KMS-11 (cell line): ENCODE measurements at regions not wholly inside any gene's neighbourhood (a gene's known extent, or its start where the extent isn't known, plus 50 kb on each side); places are given as distances from the start of the nearest gene placed in this dataset.

Experiments used
- H2AFZ ChIP-seq: fragments of 200-600 bp; sonication (generic); 2 replicates; pipeline ENCODE4 v1.6.1; 2016; ENCODE audit warnings: antibody characterized with exemption, mixed run types, low read depth
- H3K27ac ChIP-seq: fragments of 200-600 bp; sonication (generic); 2 replicates; pipeline ENCODE4 v1.6.1; 2016; ENCODE audit warnings: mild to moderate bottlenecking, mixed run types
- H3K27me3 ChIP-seq: fragments of 200-600 bp; sonication (generic); 2 replicates; pipeline ENCODE4 v1.6.1; 2017; ENCODE audit warnings: mild to moderate bottlenecking, low read depth, mixed run types, moderate library complexity; ENCODE audit not compliant: insufficient read depth
- H3K36me3 ChIP-seq: fragments of 200-600 bp; sonication (generic); 2 replicates; pipeline ENCODE4 v1.6.1; 2017; ENCODE audit warnings: mild to moderate bottlenecking, mixed run types; ENCODE audit not compliant: insufficient read depth
- H3K4me1 ChIP-seq: fragments of 200-600 bp; sonication (generic); 2 replicates; pipeline ENCODE4 v1.6.1; 2016; ENCODE audit warnings: mild to moderate bottlenecking, low read depth, mixed run types; ENCODE audit not compliant: poor library complexity, severe bottlenecking
- H3K4me2 ChIP-seq: fragments of 200-600 bp; sonication (generic); 2 replicates; pipeline ENCODE4 v1.7.0; 2016; ENCODE audit warnings: mild to moderate bottlenecking, mixed run types
- H3K4me3 ChIP-seq: fragments of 200-600 bp; sonication (generic); IDR thresholded peaks from 2 replicates; pipeline ENCODE4 v1.6.1; 2017; ENCODE audit warnings: low read depth, low read length, mixed read lengths; ENCODE audit not compliant: insufficient read depth
- H3K79me2 ChIP-seq: fragments of 200-600 bp; sonication (generic); 2 replicates; pipeline ENCODE4 v1.6.1; 2016; ENCODE audit warnings: low read depth, mixed run types; ENCODE audit not compliant: insufficient read depth
- H3K9ac ChIP-seq: fragments of 200-600 bp; sonication (generic); 2 replicates; pipeline ENCODE4 v1.6.1; 2016; ENCODE audit warnings: mild to moderate bottlenecking, mixed run types
- H4K20me1 ChIP-seq: fragments of 200-600 bp; sonication (generic); 2 replicates; pipeline ENCODE4 v1.6.1; 2016; ENCODE audit warnings: mild to moderate bottlenecking, mixed run types; ENCODE audit not compliant: insufficient read depth
- TF ChIP-seq, protein P1 (sequence below): fragments of 200-600 bp; sonication (generic); conservative IDR thresholded peaks from 2 replicates; pipeline ENCODE4 v1.6.1; 2017; ENCODE audit warnings: low read depth, mild to moderate bottlenecking, antibody characterized with exemption, low read length, moderate library complexity, mixed read lengths

DNA sequence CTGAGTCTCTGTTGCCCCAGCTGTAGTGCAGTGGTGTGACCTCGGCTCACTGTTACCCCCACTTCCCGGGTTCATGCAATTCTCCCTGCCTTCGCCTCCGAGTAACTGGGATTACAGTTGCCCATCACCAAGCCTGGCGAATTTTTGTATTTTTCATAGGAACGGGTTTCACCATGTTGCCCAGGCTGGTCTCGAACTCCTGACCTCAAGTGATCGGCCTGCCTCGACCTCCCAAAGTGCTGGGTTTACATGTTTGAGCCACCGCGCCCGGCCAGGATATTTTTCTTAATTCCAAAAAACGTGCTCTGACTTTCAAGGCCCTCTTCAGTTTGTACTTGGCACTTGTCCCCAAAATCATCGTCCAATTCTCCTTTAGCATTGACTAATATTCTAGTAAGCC is 129.2 kb upstream of the EPHA5 start:
- no peaks in the 10 kb centered on the region for H4K20me1 ChIP-seq
- H3K9ac ChIP-seq = no peak overlapping the region
- H3K4me2 ChIP-seq = no peak overlapping the region
- no peaks in the 10 kb centered on the region for H3K27me3 ChIP-seq
- no peak overlapping the region for H3K27ac ChIP-seq
- H3K4me3 ChIP-seq = no peak overlapping the region
- no peak overlapping the region for H2AFZ ChIP-seq
- no peaks in the 10 kb centered on the region for H3K4me1 ChIP-seq
- no peaks in the 10 kb centered on the region for H3K79me2 ChIP-seq
- TF ChIP-seq, protein P1, sequence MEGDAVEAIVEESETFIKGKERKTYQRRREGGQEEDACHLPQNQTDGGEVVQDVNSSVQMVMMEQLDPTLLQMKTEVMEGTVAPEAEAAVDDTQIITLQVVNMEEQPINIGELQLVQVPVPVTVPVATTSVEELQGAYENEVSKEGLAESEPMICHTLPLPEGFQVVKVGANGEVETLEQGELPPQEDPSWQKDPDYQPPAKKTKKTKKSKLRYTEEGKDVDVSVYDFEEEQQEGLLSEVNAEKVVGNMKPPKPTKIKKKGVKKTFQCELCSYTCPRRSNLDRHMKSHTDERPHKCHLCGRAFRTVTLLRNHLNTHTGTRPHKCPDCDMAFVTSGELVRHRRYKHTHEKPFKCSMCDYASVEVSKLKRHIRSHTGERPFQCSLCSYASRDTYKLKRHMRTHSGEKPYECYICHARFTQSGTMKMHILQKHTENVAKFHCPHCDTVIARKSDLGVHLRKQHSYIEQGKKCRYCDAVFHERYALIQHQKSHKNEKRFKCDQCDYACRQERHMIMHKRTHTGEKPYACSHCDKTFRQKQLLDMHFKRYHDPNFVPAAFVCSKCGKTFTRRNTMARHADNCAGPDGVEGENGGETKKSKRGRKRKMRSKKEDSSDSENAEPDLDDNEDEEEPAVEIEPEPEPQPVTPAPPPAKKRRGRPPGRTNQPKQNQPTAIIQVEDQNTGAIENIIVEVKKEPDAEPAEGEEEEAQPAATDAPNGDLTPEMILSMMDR = no peak
- H3K36me3 ChIP-seq = no peaks in the 10 kb centered on the region

DNA sequence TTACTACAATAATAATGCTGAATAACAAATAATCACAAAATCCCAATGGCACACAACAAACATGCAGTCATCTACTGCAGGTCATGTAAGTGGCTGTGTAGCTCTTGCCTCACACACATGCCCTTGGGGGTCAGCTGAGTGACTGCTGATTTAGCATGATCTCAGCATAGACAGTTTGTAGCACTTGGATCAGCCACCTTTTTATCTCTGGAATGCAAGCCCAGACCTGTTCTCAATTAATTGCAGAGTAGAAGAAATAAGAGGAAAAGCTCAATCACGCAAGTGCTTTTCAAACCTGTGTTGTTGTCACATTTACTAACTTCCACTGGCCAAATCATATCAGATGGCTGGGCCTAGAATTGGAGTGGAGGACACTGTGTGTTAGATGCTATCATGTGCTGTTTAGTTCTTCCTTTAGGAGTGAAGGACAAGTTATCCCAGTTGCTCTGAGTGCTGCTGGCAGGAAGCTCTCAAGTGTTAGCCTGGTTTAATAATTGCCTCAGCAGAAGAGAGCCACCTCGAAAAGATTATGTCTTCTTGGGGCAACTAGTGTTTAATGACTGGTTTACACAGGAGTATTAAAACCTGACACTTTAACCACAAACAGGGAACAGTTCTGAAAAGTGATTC is 128.3 kb upstream of the EPHA5 start:
- Histone ChIP-seq H3K36me3 (no peaks in the 10 kb centered on the region), H3K79me2 (no peaks in the 10 kb centered on the region), H3K4me1 (no peaks in the 10 kb centered on the region), H3K27me3 (no peaks in the 10 kb centered on the region), H3K27ac (no peak overlapping the region), H3K9ac (no peak overlapping the region), H2AFZ (no peak overlapping the region), H3K4me2 (no peak overlapping the region), H3K4me3 (no peak overlapping the region), H4K20me1 (no peaks in the 10 kb centered on the region)
- TF ChIP-seq, protein P1 = no peak

DNA sequence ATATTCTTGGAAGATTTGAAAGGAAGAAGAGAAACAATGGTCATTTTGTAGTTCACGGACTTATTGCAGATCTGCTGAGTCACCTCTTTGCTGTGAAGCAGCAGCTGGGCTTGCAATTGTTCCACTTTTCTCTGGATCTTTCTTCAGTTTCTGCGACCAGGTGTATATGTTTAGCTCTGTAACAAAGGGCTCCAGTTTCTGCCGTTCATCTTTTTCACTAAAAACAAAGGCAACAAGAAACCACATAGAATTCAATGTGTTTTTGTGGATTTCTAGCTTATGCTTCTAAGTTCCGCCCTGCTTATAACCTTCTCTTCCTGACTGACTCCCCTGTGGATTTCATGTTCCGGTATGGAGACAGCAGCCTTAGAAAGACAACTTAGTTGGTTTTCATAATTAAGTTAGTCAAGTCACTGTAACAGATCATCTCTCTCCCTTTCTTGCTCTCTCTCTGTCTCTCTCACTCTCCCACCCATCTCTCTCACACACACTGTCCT is 121.6 kb upstream of the EPHA5 start:
- Histone ChIP-seq H2AFZ (peak overlapping the region; percentile 56), H3K4me3 (peak overlapping the region; percentile 86), H3K27me3 (no peaks in the 10 kb centered on the region), H3K79me2 (no peaks in the 10 kb centered on the region), H3K4me2 (peak overlapping the region; percentile 83), H4K20me1 (no peaks in the 10 kb centered on the region), H3K27ac (peak overlapping the region; percentile 89), H3K36me3 (no peaks in the 10 kb centered on the region), H3K9ac (peak overlapping the region; percentile 52; the same call in 1 of the 2 replicates), H3K4me1 (peaks cover 36% of the 10 kb centered on the region)
- TF ChIP-seq, protein P1 = no peak

DNA sequence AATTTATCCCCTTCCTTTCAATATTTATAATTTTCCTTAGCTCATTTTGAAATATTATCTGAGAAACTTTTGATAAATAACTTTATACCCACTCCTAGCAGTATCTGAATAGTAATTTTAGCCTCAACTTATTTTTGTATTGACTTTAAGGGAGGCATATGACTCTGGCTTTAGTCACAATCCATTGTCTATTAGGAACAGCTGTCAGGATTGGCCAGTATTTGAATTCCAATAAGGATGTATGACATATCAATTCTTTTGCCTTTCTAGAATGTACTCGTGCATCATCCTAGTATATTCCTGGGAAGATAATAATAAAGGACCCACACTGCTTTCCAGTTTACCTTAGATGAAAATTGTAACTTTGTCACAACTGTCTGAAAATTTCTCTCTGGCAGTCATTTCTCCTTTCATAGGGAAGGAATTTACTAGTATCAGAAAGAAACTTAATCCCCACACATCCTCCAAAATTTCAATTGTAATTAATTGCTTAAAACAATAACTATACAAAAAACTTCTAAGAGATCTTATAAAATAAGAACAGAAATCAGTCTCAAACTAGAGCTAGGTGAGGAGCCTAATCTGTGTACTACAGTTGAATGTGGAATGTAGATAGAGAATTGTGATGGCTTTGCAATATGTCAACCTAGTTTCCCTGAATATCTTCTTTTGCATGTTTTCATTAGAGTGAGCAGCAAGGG is 121.0 kb upstream of the EPHA5 start:
- Histone ChIP-seq H3K9ac (peak overlapping the region; percentile 52; the same call in 1 of the 2 replicates), H3K4me1 (peaks cover 36% of the 10 kb centered on the region), H3K79me2 (no peaks in the 10 kb centered on the region), H3K36me3 (no peaks in the 10 kb centered on the region), H3K4me2 (peak overlapping the region; percentile 83), H4K20me1 (no peaks in the 10 kb centered on the region), H3K4me3 (peak overlapping the region; percentile 86), H3K27ac (peak overlapping the region; percentile 89), H3K27me3 (no peaks in the 10 kb centered on the region), H2AFZ (peak overlapping the region; percentile 56)
- TF ChIP-seq, protein P1 = no peak
